ENCODE measurements at regions not wholly inside any gene's neighbourhood (a gene's known extent, or its start where the extent isn't known, plus 50 kb on each side); places are given as distances from the start of the nearest gene placed in this dataset.

DNA sequence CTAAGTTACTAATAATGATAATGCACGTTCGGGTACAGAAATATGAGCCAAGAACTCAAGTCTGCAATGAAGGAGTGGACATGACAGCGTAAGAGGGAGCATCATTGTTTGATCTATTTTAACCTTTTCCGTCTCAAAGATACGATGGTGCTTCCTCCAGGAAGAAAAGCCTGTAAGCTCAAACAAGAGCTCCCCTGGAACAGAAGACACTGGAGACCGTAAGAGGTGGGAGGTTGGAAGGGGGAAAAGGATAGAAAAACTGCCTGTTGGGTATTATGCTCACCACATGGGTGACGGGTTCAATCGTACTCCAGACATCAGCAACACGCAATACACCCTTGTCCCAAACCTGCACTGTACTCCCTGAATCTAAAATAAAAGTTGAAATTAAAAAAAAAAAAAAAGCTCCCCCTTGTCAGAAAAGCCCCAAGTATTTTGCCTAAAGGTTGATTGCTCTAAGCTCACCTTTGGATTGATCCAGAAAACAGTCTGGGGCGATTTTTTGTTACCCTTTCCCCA is 180.5 kb downstream of the TRIM27 start:
- Histone ChIP-seq H3K9ac (ENCODE audit: low read length) (no peak overlapping the region), H3K9me2 (replicated peaks; ENCODE audit: low read length) (no peaks in the 10 kb centered on the region), H3K4me3 (ENCODE audit: low read length) (peak overlapping the region; percentile 62), H3K36me3 (ENCODE audit: low read depth, low read length) (no peaks in the 10 kb centered on the region), H4K20me1 (ENCODE audit: low read length) (no peaks in the 10 kb centered on the region), H3K4me1 (ENCODE audit: insufficient read depth, low read length) (peaks cover 1% of the 10 kb centered on the region; the same call in 1 of the 2 replicates), H2AFZ (ENCODE audit: low read length) (peak overlapping the region; percentile 78), H3K9me3 (ENCODE audit: low read length) (no peaks in the 10 kb centered on the region), H3K27ac (ENCODE audit: low read length) (no peak overlapping the region), H3K27me3 (ENCODE audit: low read length) (no peaks in the 10 kb centered on the region), H3K79me2 (ENCODE audit: low read length) (no peaks in the 10 kb centered on the region), H3K4me2 (ENCODE audit: low read length) (peak overlapping the region; percentile 82), H3F3A (ENCODE audit: low read length, unreplicated experiment) (no peaks in the 10 kb centered on the region)
- BruUV-seq (replicated peaks), result no TSS peak
- intact Hi-C loops (cut with micrococcal nuclease), result no loop called here
- ChIA-PET CTCF (no interaction called here), POLR2A (ENCODE audit: unreplicated experiment) (no interaction called here)
- DNase-seq, result peak; percentile 8
- TF ChIP-seq EZH2 (IDR thresholded peaks at IDR 0.05; ENCODE audit: low read length, unreplicated experiment) (no peak), EZH2phosphoT487 (IDR thresholded peaks at IDR 0.05; ENCODE audit: borderline replicate concordance, low read length) (no peak)
- TF ChIP-seq, protein P1, sequence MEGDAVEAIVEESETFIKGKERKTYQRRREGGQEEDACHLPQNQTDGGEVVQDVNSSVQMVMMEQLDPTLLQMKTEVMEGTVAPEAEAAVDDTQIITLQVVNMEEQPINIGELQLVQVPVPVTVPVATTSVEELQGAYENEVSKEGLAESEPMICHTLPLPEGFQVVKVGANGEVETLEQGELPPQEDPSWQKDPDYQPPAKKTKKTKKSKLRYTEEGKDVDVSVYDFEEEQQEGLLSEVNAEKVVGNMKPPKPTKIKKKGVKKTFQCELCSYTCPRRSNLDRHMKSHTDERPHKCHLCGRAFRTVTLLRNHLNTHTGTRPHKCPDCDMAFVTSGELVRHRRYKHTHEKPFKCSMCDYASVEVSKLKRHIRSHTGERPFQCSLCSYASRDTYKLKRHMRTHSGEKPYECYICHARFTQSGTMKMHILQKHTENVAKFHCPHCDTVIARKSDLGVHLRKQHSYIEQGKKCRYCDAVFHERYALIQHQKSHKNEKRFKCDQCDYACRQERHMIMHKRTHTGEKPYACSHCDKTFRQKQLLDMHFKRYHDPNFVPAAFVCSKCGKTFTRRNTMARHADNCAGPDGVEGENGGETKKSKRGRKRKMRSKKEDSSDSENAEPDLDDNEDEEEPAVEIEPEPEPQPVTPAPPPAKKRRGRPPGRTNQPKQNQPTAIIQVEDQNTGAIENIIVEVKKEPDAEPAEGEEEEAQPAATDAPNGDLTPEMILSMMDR (conservative IDR thresholded peaks at IDR 0.05; ENCODE audit: low read depth, low read length), result no peak
- ATAC-seq, result no peak

DNA sequence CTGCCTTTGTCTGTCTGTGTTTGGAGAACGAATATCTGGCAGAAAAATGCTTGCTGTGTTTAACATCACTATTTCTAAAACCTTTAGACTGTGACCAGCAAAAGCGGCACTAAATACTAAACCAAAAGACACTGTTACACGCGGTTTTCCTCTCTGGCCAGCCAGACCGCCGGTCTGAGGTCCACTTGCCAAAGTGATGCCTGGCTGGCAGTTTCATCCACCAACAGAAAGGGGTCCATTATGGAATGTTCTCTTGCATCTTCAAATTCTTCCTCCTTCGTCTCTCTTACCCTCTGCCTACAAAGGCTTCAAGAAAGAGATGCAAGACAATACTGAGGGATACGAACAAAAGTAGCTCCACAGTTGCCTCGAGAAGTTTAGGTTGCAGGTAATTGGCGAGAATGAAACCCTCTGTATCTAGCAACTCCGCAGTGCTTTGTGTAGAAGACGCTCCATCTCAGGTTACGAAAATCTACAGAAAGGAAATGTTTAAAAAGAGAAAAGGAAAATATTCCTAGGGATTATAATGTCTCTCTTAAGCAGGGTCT is 176.6 kb downstream of the TRIM27 start:
- Histone ChIP-seq H3K27ac (ENCODE audit: low read length) (no peak overlapping the region), H3F3A (ENCODE audit: low read length, unreplicated experiment) (no peaks in the 10 kb centered on the region), H3K4me1 (ENCODE audit: insufficient read depth, low read length) (peaks cover 5% of the 10 kb centered on the region; the same call in 1 of the 2 replicates), H3K27me3 (ENCODE audit: low read length) (no peaks in the 10 kb centered on the region), H3K9me2 (replicated peaks; ENCODE audit: low read length) (no peaks in the 10 kb centered on the region), H3K4me2 (ENCODE audit: low read length) (peak overlapping the region; percentile 63), H3K79me2 (ENCODE audit: low read length) (no peaks in the 10 kb centered on the region), H3K4me3 (ENCODE audit: low read length) (peak overlapping the region; percentile 38; the same call in 1 of the 2 replicates), H3K9ac (ENCODE audit: low read length) (no peak overlapping the region), H3K9me3 (ENCODE audit: low read length) (no peaks in the 10 kb centered on the region), H3K36me3 (ENCODE audit: low read depth, low read length) (no peaks in the 10 kb centered on the region), H4K20me1 (ENCODE audit: low read length) (no peaks in the 10 kb centered on the region), H2AFZ (ENCODE audit: low read length) (peak overlapping the region; percentile 24; the same call in 1 of the 2 replicates)
- TF ChIP-seq EZH2 (IDR thresholded peaks at IDR 0.05; ENCODE audit: low read length, unreplicated experiment) (no peak), EZH2phosphoT487 (IDR thresholded peaks at IDR 0.05; ENCODE audit: borderline replicate concordance, low read length) (no peak)
- TF ChIP-seq, protein P1 (conservative IDR thresholded peaks at IDR 0.05; ENCODE audit: low read depth, low read length), result no peak
- CTCF ChIA-PET, result no interaction called here
- BruUV-seq (replicated peaks), result no TSS peak
- no peak for DNase-seq
- intact Hi-C loops (cut with micrococcal nuclease), result no loop called here
- no peak for ATAC-seq
- POLR2A ChIA-PET (ENCODE audit: unreplicated experiment), result no interaction called here

DNA sequence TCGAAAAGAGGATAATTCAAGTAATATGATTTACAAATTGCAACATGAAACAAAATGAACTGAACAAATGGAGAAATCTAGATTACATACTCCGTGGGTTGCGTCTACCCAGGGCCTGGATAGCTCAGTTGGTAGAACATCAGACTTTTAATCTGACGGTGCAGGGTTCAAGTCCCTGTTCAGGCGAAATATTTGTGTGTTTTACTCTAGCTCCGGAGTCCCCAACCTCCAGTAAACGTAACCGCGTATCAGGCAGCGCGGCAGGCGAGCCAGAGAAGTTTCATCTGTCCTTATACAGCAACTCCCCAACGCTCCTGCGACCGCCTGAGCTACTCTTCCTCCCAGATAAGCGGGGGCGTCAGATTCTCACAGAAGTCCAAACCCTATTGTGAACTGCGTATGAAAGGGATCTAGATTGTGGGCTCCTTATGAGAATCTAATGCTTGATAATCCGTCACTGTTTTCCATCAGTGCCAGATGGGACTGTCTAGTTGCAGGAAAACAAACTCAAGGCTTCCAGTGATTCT is 176.1 kb downstream of the TRIM27 start:
- CTCF ChIA-PET, result no interaction called here
- Histone ChIP-seq H4K20me1 (ENCODE audit: low read length) (no peaks in the 10 kb centered on the region), H3F3A (ENCODE audit: low read length, unreplicated experiment) (no peaks in the 10 kb centered on the region), H2AFZ (ENCODE audit: low read length) (no peak overlapping the region), H3K4me3 (ENCODE audit: low read length) (peak overlapping the region; percentile 38; the same call in 1 of the 2 replicates), H3K9me2 (replicated peaks; ENCODE audit: low read length) (no peaks in the 10 kb centered on the region), H3K27me3 (ENCODE audit: low read length) (no peaks in the 10 kb centered on the region), H3K4me1 (ENCODE audit: insufficient read depth, low read length) (peaks cover 5% of the 10 kb centered on the region; the same call in 1 of the 2 replicates), H3K27ac (ENCODE audit: low read length) (no peak overlapping the region), H3K9me3 (ENCODE audit: low read length) (no peaks in the 10 kb centered on the region), H3K36me3 (ENCODE audit: low read depth, low read length) (no peaks in the 10 kb centered on the region), H3K9ac (ENCODE audit: low read length) (no peak overlapping the region), H3K79me2 (ENCODE audit: low read length) (no peaks in the 10 kb centered on the region), H3K4me2 (ENCODE audit: low read length) (peak overlapping the region; percentile 63)
- POLR2A ChIA-PET (ENCODE audit: unreplicated experiment), result no interaction called here
- no peak for TF ChIP-seq EZH2 (IDR thresholded peaks at IDR 0.05; ENCODE audit: low read length, unreplicated experiment)
- TF ChIP-seq, protein P1 (conservative IDR thresholded peaks at IDR 0.05; ENCODE audit: low read depth, low read length), result no peak
- TF ChIP-seq EZH2phosphoT487 (IDR thresholded peaks at IDR 0.05; ENCODE audit: borderline replicate concordance, low read length), result no peak
- intact Hi-C loops (cut with micrococcal nuclease), result loop anchor here (2.0 kb wide), 1 partner anchor 61 kb away; no protein-coding TSS in a partner anchor
- peak; percentile 83 for DNase-seq
- peak; percentile 82 for ATAC-seq
- BruUV-seq (replicated peaks), result no TSS peak

Measured in PC-3 (cell line).